ENCODE measurements at regions not wholly inside any gene's neighbourhood (a gene's known extent, or its start where the extent isn't known, plus 50 kb on each side); places are given as distances from the start of the nearest gene placed in this dataset.

- TF ChIP-seq, protein P1, sequence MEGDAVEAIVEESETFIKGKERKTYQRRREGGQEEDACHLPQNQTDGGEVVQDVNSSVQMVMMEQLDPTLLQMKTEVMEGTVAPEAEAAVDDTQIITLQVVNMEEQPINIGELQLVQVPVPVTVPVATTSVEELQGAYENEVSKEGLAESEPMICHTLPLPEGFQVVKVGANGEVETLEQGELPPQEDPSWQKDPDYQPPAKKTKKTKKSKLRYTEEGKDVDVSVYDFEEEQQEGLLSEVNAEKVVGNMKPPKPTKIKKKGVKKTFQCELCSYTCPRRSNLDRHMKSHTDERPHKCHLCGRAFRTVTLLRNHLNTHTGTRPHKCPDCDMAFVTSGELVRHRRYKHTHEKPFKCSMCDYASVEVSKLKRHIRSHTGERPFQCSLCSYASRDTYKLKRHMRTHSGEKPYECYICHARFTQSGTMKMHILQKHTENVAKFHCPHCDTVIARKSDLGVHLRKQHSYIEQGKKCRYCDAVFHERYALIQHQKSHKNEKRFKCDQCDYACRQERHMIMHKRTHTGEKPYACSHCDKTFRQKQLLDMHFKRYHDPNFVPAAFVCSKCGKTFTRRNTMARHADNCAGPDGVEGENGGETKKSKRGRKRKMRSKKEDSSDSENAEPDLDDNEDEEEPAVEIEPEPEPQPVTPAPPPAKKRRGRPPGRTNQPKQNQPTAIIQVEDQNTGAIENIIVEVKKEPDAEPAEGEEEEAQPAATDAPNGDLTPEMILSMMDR (IDR thresholded peaks at IDR 0.05; ENCODE audit: low read depth, low read length): no peak
- TF ChIP-seq EZH2phosphoT487 (IDR thresholded peaks at IDR 0.05; ENCODE audit: low read depth): no peak
These were observed 87.5 kb downstream of the CHCHD4 start for GRCh38 chr3:14037211-14037610.
